GM10266 (cell line): ENCODE measurements at regions not wholly inside any gene's neighbourhood (a gene's known extent, or its start where the extent isn't known, plus 50 kb on each side); places are given as distances from the start of the nearest gene placed in this dataset.

ENCODE experiments used
- DNase-seq: peaks from one replicate; pipeline ENCODE4 v3.0.0; 2012; ENCODE audit errors: extremely low spot score
- CTCF ChIP-seq: IDR thresholded peaks from 2 replicates; pipeline ENCODE4 v1.5.1; 2012; ENCODE audit warnings: mild to moderate bottlenecking, low read depth; ENCODE audit not compliant: control insufficient read depth, insufficient read depth; ENCODE audit errors: missing control alignments

DNA sequence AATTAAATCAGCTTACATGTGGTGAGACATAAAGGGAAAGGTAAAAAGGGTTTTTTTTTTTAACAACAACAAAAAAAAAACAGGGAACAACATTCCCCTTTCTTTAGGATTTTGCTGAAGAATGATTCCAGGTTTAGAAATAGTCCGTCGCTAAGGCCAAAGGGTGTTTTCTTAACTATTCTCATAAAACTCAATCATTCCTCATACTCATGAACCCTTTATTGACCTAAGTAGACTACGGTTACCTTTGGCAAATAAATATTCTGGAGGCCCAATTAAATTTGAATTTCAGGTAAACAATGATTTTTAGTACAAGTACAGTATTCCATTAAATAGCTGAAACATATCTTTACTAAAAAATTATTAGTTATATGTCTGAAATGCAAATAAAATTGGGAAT, 55.6 kb upstream of the CCNG1 start:
- no peak for DNase-seq
- no peak for TF ChIP-seq CTCF

DNA sequence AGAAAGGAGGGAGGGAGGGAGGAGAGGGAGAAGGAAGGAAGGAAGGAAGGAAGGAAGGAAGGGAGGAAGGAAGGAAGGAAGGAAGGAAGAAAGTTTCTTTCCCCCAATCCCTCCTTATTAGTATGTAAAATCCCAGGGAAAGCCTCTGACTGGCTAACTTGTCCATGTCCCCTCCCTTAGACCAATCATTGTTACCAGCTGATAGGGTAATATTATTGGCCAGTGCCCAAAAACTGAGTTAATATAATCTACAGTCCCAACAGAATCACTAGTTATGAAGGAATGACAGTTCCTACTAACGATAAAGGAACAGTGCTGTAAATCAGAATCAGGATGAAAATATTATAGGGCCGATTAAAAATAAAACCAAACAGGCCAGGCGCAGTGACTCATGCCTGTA, 53.6 kb upstream of the CCNG1 start:
- no peak for TF ChIP-seq CTCF
- no peak for DNase-seq

DNA sequence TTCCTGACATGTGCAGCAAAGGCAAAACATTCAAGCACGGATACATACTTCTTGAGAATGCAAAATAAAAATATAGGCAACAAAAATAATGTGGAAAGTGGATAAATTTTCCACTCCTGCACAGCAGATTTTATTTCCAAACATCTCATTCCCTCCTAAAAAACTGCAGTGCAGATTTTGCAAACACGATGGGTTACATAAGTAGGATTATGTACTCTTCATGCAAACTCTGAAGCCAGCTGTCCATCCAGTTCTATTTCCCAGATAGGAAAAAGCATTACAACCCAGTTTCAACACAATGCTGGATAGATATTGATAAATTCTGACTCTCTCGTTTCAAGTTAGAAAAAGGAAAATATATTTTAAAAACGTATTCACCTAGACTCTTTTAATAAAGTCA, 52.7 kb upstream of the CCNG1 start:
- no peak for DNase-seq
- TF ChIP-seq CTCF = no peak

GRCh38 chr5:163385271-163385670, 52.1 kb upstream of the CCNG1 start:
- DNase-seq = no peak
- no peak for TF ChIP-seq CTCF

GRCh38 chr5:163385824-163386223, 51.6 kb upstream of the CCNG1 start:
- DNase-seq = no peak
- TF ChIP-seq CTCF = no peak

- no peak for DNase-seq
- no peak for TF ChIP-seq CTCF
These were observed 51.0 kb upstream of the CCNG1 start for GRCh38 chr5:163386352-163386751.

GRCh38 chr5:163387589-163388343, 49.6 kb upstream of the CCNG1 start:
- no peak for DNase-seq
- TF ChIP-seq CTCF = no peak
